HepG2 (cell line): ENCODE measurements at regions not wholly inside any gene's neighbourhood (a gene's known extent, or its start where the extent isn't known, plus 50 kb on each side); places are given as distances from the start of the nearest gene placed in this dataset.

Source experiments
- ATAC-seq: fragments of 200-7000 bp; cut with Tn5 transposase; 3 replicates; pipeline ENCODE4 v1.9.1; 2020; ENCODE audit warnings: mild to moderate bottlenecking, moderate library complexity
- BruUV-seq: library from RNA; stranded (reverse); fragments of 400-500 nt; replicated peaks from 2 replicates; lab custom pipeline; 2021; lab: Mats Ljungman, UMichigan
- CTCF ChIA-PET: fragments of 300-600 bp; formaldehyde crosslinking; extraction: SDS; loops from one replicate; lab custom pipeline; 2021; ENCODE audit warnings: low total read pairs, inconsistent platforms, low intra/inter-chr PET ratio; lab: Yijun Ruan, JAX
- POLR2A ChIA-PET: fragments of 350-600 bp; sonication (Branson Sonifier 250); formaldehyde crosslinking; loops from one replicate; lab custom pipeline; 2020; ENCODE audit warnings: antibody characterized with exemption, inconsistent platforms; lab: Yijun Ruan, JAX
- DNase-seq: peaks from one replicate; pipeline ENCODE4 v3.0.0-alpha.2; 2015; ENCODE audit warnings: low spot score
- FAIRE-seq: peaks from 3 replicates; lab custom pipeline; 2011; peaks lifted over from hg19 to GRCh38; lab: Jason Lieb, UNC
- H2AFZ ChIP-seq: one replicate; pipeline ENCODE4 v1.6.1; 2011; ENCODE audit warnings: low read length, inconsistent platforms
- H3K27ac ChIP-seq: fragments of 300-600 bp; 3 replicates; pipeline ENCODE4 v1.8.0; 2011; ENCODE audit warnings: mixed run types, mild to moderate bottlenecking, mixed read lengths, low read length, inconsistent platforms; ENCODE audit not compliant: insufficient read depth; ENCODE audit errors: extremely low read length
- H3K27me3 ChIP-seq, 2 experiments: fragments of 200-600 bp in 1 of 2; 2 replicates in 1 of 2; 3 replicates in 1 of 2; pipeline versions ENCODE4 v1.6.0 to v1.8.0; 2011; ENCODE audit warnings: low read length in 2 of 2, mild to moderate bottlenecking in 2 of 2, moderate library complexity in 2 of 2, inconsistent platforms in 1 of 2; ENCODE audit not compliant: insufficient read depth in 2 of 2, control insufficient read depth in 1 of 2
- H3K36me3 ChIP-seq, 2 experiments: fragments of 200-600 bp in 1 of 2; replicated peaks in 1 of 2; 2 replicates in 1 of 2; 3 replicates in 1 of 2; pipeline versions ENCODE4 v1.5.1 to v1.8.0; 2011; ENCODE audit warnings: low read length in 2 of 2, inconsistent platforms in 1 of 2; ENCODE audit not compliant: insufficient read depth in 2 of 2, control insufficient read depth in 1 of 2
- H3K4me1 ChIP-seq: 2 replicates; pipeline ENCODE4 v1.5.1; 2012; ENCODE audit warnings: low read length, inconsistent platforms; ENCODE audit not compliant: insufficient read depth
- H3K4me2 ChIP-seq: 2 replicates; pipeline ENCODE4 v1.6.0; 2011; ENCODE audit warnings: low read depth, low read length, inconsistent platforms
- H3K4me3 ChIP-seq, 3 experiments: fragments of 200-600 bp in 1 of 3; sonication (generic), shearing (Covaris generic) in 1 of 3; replicated peaks in 1 of 3; 2 replicates each; pipeline ENCODE4 v1.5.1; 2011 to 2016; ENCODE audit warnings: low read length in 3 of 3, inconsistent platforms in 2 of 3, low read depth in 2 of 3, mild to moderate bottlenecking in 2 of 3, control low read depth in 1 of 3, mixed read lengths in 1 of 3; ENCODE audit not compliant: insufficient read depth in 1 of 3
- H3K79me2 ChIP-seq: one replicate; pipeline ENCODE4 v1.6.1; 2011; ENCODE audit warnings: low read length, inconsistent platforms; ENCODE audit not compliant: insufficient read depth
- H3K9ac ChIP-seq: 2 replicates; pipeline ENCODE4 v1.6.0; 2011; ENCODE audit warnings: mild to moderate bottlenecking, low read depth, low read length, inconsistent platforms; ENCODE audit not compliant: insufficient read depth
- H3K9me3 ChIP-seq: 2 replicates; pipeline ENCODE4 v1.5.1; 2012; ENCODE audit warnings: mild to moderate bottlenecking, low read length
- H4K20me1 ChIP-seq: 2 replicates; pipeline ENCODE4 v1.6.0; 2011; ENCODE audit warnings: inconsistent platforms, mild to moderate bottlenecking, low read length, moderate library complexity; ENCODE audit not compliant: insufficient read depth
- CCDC6 ChIP-seq: sonication (generic); formaldehyde crosslinking; IDR thresholded peaks from 2 replicates; pipeline ENCODE4 v1.8.1; 2022; ENCODE audit warnings: mild to moderate bottlenecking, missing genetic modification reagents, moderate library complexity
- CREB1 ChIP-seq, 2 experiments: fragments of 450-650 bp in 1 of 2; IDR thresholded peaks; 2 replicates each; pipeline ENCODE4 v1.6.1; 2016 to 2017; ENCODE audit warnings: control low read depth in 1 of 2, mild to moderate bottlenecking in 1 of 2, missing compliant biosample characterization in 1 of 2, missing genetic modification characterization in 1 of 2
- CREM ChIP-seq, 2 experiments: sonication (generic) in 1 of 2; formaldehyde crosslinking in 1 of 2; IDR thresholded peaks; 2 replicates each; pipeline versions ENCODE4 v1.4.0 to v1.6.1; 2016 to 2020; ENCODE audit warnings: antibody characterized with exemption in 1 of 2, mild to moderate bottlenecking in 1 of 2, missing genetic modification reagents in 1 of 2
- ETV6 ChIP-seq: sonication (generic); formaldehyde crosslinking; conservative IDR thresholded peaks from 2 replicates; pipeline ENCODE4 v1.4.0; 2020; ENCODE audit warnings: missing genetic modification reagents
- FIP1L1 ChIP-seq: fragments of 200-400 bp; formaldehyde crosslinking; IDR thresholded peaks from 2 replicates; pipeline ENCODE4 v1.6.1; 2018; ENCODE audit warnings: low read depth, mild to moderate bottlenecking, low read length, moderate library complexity, borderline replicate concordance; ENCODE audit not compliant: insufficient read depth
- NFATC3 ChIP-seq: sonication (generic); formaldehyde crosslinking; IDR thresholded peaks from 2 replicates; pipeline ENCODE4 v1.5.1; 2020; ENCODE audit warnings: mild to moderate bottlenecking, missing genetic modification reagents
- REPIN1 ChIP-seq: sonication (generic); formaldehyde crosslinking; IDR thresholded peaks from 2 replicates; pipeline ENCODE4 v1.8.0; 2022; ENCODE audit warnings: missing genetic modification reagents, low read depth, mild to moderate bottlenecking, borderline replicate concordance
- RORA ChIP-seq: sonication (generic); formaldehyde crosslinking; IDR thresholded peaks from 2 replicates; pipeline ENCODE4 v1.5.0; 2020; ENCODE audit warnings: mild to moderate bottlenecking, missing genetic modification reagents, moderate library complexity
- YY1 ChIP-seq: IDR thresholded peaks from 2 replicates; pipeline ENCODE4 v1.6.1; 2011; ENCODE audit warnings: low read length, low read depth, moderate library complexity, mild to moderate bottlenecking; ENCODE audit not compliant: insufficient read depth, insufficient replicate concordance
- ZNF672 ChIP-seq: sonication (generic); formaldehyde crosslinking; IDR thresholded peaks from 2 replicates; pipeline ENCODE4 v1.8.1; 2022; ENCODE audit warnings: missing genetic modification reagents
- in situ Hi-C: cut with HindIII; loops from 2 replicates; pipeline ENCODE4 v1.10.0; 2017; ENCODE audit warnings: low pct_unique_long_range_greater_than_20kb; ENCODE audit not compliant: extremely low pct_ligation_motif_present
- intact Hi-C: fragments of 100-400 bp; cut with micrococcal nuclease; formaldehyde crosslinking; loops from one replicate; pipeline ENCODE4 v1.10.0; 2022; ENCODE audit not compliant: unreplicated experiment
- TF ChIP-seq, protein P1 (sequence below): sonication (generic); formaldehyde crosslinking; IDR thresholded peaks from 2 replicates; pipeline ENCODE4 v1.9.0; 2021; ENCODE audit warnings: mild to moderate bottlenecking, missing genetic modification reagents
- TF ChIP-seq, protein P2 (sequence below): sonication (generic); formaldehyde crosslinking; IDR thresholded peaks from 2 replicates; pipeline ENCODE4 v1.5.0; 2020; ENCODE audit warnings: mild to moderate bottlenecking, missing genetic modification reagents, borderline replicate concordance
- TF ChIP-seq, protein P3 (sequence below): sonication (generic); formaldehyde crosslinking; IDR thresholded peaks from 2 replicates; pipeline ENCODE4 v1.4.0; 2020; ENCODE audit warnings: missing genetic modification reagents

DNA sequence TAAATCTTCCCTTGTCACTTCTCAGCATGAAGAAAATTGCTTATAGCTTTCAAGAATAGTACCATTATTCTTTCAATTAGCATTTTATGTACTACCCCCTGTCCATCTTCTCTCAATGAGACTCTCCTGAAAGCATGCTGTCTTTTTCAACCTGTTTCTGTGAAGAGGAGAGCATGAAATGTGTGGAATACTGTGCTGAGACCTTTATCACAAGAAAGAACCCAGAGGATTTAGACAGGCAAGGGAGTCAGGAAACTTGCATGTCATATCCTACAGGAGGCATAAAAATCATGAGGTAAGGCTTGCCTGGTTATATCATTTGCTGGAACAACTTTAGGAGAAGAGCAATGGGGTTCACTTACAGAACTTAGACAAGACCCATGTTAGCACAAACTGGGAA is 56.7 kb upstream of the LPAR1 start:
- intact Hi-C loops: no loop called here
- Histone ChIP-seq H3K4me2 (no peak overlapping the region), H3K9ac (no peak overlapping the region), H3K79me2 (no peaks in the 10 kb centered on the region), H3K9me3 (no peaks in the 10 kb centered on the region), H3K27me3 (no peaks in the 10 kb centered on the region), H3K4me1 (no peaks in the 10 kb centered on the region), H3K4me3 (no peak overlapping the region), H4K20me1 (no peaks in the 10 kb centered on the region), H2AFZ (no peak overlapping the region), H3K36me3 (no peaks in the 10 kb centered on the region), H3K27ac (no peak overlapping the region)
- BruUV-seq: no TSS peak
- no peak for FAIRE-seq
- ATAC-seq: no peak
- no peak for DNase-seq
- ChIA-PET POLR2A (no interaction called here), CTCF (no interaction called here)
- in situ Hi-C loops: no loop called here
- TF ChIP-seq REPIN1 (CRISPR knock-in tag) (no peak), RORA (no peak), CREM (IDR thresholded peaks at IDR 0.05) (no peak), CREM (CRISPR knock-in tag; IDR thresholded peaks at IDR 0.05) (no peak), YY1 (no peak), CCDC6 (CRISPR knock-in tag) (no peak), CREB1 (IDR thresholded peaks at IDR 0.05) (no peak), CREB1 (CRISPR knock-in tag; IDR thresholded peaks at IDR 0.05) (no peak), ETV6 (CRISPR knock-in tag) (no peak), FIP1L1 (no peak), ZNF672 (CRISPR knock-in tag) (no peak), NFATC3 (no peak)
- TF ChIP-seq, protein P1, sequence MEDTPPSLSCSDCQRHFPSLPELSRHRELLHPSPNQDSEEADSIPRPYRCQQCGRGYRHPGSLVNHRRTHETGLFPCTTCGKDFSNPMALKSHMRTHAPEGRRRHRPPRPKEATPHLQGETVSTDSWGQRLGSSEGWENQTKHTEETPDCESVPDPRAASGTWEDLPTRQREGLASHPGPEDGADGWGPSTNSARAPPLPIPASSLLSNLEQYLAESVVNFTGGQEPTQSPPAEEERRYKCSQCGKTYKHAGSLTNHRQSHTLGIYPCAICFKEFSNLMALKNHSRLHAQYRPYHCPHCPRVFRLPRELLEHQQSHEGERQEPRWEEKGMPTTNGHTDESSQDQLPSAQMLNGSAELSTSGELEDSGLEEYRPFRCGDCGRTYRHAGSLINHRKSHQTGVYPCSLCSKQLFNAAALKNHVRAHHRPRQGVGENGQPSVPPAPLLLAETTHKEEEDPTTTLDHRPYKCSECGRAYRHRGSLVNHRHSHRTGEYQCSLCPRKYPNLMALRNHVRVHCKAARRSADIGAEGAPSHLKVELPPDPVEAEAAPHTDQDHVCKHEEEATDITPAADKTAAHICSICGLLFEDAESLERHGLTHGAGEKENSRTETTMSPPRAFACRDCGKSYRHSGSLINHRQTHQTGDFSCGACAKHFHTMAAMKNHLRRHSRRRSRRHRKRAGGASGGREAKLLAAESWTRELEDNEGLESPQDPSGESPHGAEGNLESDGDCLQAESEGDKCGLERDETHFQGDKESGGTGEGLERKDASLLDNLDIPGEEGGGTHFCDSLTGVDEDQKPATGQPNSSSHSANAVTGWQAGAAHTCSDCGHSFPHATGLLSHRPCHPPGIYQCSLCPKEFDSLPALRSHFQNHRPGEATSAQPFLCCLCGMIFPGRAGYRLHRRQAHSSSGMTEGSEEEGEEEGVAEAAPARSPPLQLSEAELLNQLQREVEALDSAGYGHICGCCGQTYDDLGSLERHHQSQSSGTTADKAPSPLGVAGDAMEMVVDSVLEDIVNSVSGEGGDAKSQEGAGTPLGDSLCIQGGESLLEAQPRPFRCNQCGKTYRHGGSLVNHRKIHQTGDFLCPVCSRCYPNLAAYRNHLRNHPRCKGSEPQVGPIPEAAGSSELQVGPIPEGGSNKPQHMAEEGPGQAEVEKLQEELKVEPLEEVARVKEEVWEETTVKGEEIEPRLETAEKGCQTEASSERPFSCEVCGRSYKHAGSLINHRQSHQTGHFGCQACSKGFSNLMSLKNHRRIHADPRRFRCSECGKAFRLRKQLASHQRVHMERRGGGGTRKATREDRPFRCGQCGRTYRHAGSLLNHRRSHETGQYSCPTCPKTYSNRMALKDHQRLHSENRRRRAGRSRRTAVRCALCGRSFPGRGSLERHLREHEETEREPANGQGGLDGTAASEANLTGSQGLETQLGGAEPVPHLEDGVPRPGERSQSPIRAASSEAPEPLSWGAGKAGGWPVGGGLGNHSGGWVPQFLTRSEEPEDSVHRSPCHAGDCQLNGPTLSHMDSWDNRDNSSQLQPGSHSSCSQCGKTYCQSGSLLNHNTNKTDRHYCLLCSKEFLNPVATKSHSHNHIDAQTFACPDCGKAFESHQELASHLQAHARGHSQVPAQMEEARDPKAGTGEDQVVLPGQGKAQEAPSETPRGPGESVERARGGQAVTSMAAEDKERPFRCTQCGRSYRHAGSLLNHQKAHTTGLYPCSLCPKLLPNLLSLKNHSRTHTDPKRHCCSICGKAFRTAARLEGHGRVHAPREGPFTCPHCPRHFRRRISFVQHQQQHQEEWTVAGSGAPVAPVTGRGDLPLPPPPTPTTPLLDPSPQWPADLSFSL: no peak
- TF ChIP-seq, protein P2, sequence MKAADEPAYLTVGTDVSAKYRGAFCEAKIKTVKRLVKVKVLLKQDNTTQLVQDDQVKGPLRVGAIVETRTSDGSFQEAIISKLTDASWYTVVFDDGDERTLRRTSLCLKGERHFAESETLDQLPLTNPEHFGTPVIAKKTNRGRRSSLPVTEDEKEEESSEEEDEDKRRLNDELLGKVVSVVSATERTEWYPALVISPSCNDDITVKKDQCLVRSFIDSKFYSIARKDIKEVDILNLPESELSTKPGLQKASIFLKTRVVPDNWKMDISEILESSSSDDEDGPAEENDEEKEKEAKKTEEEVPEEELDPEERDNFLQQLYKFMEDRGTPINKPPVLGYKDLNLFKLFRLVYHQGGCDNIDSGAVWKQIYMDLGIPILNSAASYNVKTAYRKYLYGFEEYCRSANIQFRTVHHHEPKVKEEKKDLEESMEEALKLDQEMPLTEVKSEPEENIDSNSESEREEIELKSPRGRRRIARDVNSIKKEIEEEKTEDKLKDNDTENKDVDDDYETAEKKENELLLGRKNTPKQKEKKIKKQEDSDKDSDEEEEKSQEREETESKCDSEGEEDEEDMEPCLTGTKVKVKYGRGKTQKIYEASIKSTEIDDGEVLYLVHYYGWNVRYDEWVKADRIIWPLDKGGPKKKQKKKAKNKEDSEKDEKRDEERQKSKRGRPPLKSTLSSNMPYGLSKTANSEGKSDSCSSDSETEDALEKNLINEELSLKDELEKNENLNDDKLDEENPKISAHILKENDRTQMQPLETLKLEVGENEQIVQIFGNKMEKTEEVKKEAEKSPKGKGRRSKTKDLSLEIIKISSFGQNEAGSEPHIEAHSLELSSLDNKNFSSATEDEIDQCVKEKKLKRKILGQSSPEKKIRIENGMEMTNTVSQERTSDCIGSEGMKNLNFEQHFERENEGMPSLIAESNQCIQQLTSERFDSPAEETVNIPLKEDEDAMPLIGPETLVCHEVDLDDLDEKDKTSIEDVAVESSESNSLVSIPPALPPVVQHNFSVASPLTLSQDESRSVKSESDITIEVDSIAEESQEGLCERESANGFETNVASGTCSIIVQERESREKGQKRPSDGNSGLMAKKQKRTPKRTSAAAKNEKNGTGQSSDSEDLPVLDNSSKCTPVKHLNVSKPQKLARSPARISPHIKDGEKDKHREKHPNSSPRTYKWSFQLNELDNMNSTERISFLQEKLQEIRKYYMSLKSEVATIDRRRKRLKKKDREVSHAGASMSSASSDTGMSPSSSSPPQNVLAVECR (CRISPR knock-in tag): no peak
- TF ChIP-seq, protein P3, sequence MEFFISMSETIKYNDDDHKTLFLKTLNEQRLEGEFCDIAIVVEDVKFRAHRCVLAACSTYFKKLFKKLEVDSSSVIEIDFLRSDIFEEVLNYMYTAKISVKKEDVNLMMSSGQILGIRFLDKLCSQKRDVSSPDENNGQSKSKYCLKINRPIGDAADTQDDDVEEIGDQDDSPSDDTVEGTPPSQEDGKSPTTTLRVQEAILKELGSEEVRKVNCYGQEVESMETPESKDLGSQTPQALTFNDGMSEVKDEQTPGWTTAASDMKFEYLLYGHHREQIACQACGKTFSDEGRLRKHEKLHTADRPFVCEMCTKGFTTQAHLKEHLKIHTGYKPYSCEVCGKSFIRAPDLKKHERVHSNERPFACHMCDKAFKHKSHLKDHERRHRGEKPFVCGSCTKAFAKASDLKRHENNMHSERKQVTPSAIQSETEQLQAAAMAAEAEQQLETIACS (CRISPR knock-in tag): no peak
